HEK293 (cell line): ENCODE measurements at regions not wholly inside any gene's neighbourhood (a gene's known extent, or its start where the extent isn't known, plus 50 kb on each side); places are given as distances from the start of the nearest gene placed in this dataset.

ENCODE experiments used
- CTCF ChIA-PET: fragments of 350-600 bp; formaldehyde crosslinking; extraction: SDS; loops from one replicate; lab custom pipeline; 2021; ENCODE audit warnings: antibody characterized with exemption; lab: Yijun Ruan, JAX
- POLR2A ChIA-PET: fragments of 300-600 bp; formaldehyde crosslinking; extraction: SDS; loops from one replicate; lab custom pipeline; 2020; ENCODE audit warnings: antibody characterized with exemption, inconsistent platforms; lab: Yijun Ruan, JAX
- H3K27ac ChIP-seq: fragments of 200-500 bp; sonication (Bioruptor generic); 2 replicates; pipeline ENCODE4 v1.5.1; 2014; ENCODE audit warnings: low read depth, low read length, control low read depth, inconsistent platforms; ENCODE audit errors: extremely low read depth
- H3K36me3 ChIP-seq, 2 experiments: fragments of 200-500 bp in 1 of 2; sonication (Bioruptor generic) in 1 of 2; 1 replicate in 1 of 2; 2 replicates in 1 of 2; pipeline ENCODE4 v1.5.1; 2014 to 2017; ENCODE audit warnings: inconsistent platforms in 2 of 2, low read length in 2 of 2; ENCODE audit not compliant: control insufficient read depth in 2 of 2, insufficient read depth in 1 of 2
- H3K4me1 ChIP-seq: fragments of 200-500 bp; sonication (Bioruptor generic); 2 replicates; pipeline ENCODE4 v1.5.1; 2014; ENCODE audit warnings: mild to moderate bottlenecking, low read length, inconsistent platforms; ENCODE audit not compliant: control insufficient read depth, insufficient read depth
- H3K4me3 ChIP-seq: 2 replicates; pipeline ENCODE4 v1.5.1; 2011; ENCODE audit warnings: low read depth, mild to moderate bottlenecking, control low read depth, low read length, moderate library complexity
- H3K9me3 ChIP-seq: fragments of 200-500 bp; sonication (Bioruptor generic); 2 replicates; pipeline ENCODE4 v1.5.1; 2014; ENCODE audit warnings: low read depth, low read length, inconsistent platforms; ENCODE audit not compliant: control insufficient read depth, insufficient read depth
- GFI1B ChIP-seq: fragments of 450-650 bp; formaldehyde crosslinking; IDR thresholded peaks from 2 replicates; pipeline ENCODE4 v1.5.1; 2016; ENCODE audit warnings: missing biosample characterization, missing genetic modification characterization
- GLI4 ChIP-seq: fragments of 450-650 bp; formaldehyde crosslinking; IDR thresholded peaks from 2 replicates; pipeline ENCODE4 v1.5.1; 2016; ENCODE audit warnings: missing biosample characterization, missing genetic modification characterization
- TRIM28 ChIP-seq: IDR thresholded peaks from 2 replicates; pipeline ENCODE4 v1.6.1; 2011; ENCODE audit warnings: low read length, control low read depth, borderline replicate concordance
- ZFP41 ChIP-seq: fragments of 450-650 bp; formaldehyde crosslinking; IDR thresholded peaks from 2 replicates; pipeline ENCODE4 v1.5.1; 2016; ENCODE audit warnings: missing biosample characterization, missing genetic modification characterization, borderline replicate concordance
- ZNF121 ChIP-seq: fragments of 450-650 bp; formaldehyde crosslinking; IDR thresholded peaks from 2 replicates; pipeline ENCODE4 v1.5.1; 2016; ENCODE audit warnings: missing biosample characterization, missing genetic modification characterization
- ZNF133 ChIP-seq: fragments of 450-650 bp; formaldehyde crosslinking; IDR thresholded peaks from 2 replicates; pipeline ENCODE4 v1.5.1; 2016; ENCODE audit warnings: missing biosample characterization, missing genetic modification characterization
- ZNF140 ChIP-seq: fragments of 450-650 bp; formaldehyde crosslinking; IDR thresholded peaks from 2 replicates; pipeline ENCODE4 v1.5.1; 2016; ENCODE audit warnings: missing biosample characterization, missing genetic modification characterization
- ZNF155 ChIP-seq: fragments of 450-650 bp; formaldehyde crosslinking; IDR thresholded peaks from 2 replicates; pipeline ENCODE4 v1.5.1; 2016; ENCODE audit warnings: missing biosample characterization, missing genetic modification characterization
- ZNF223 ChIP-seq: fragments of 450-650 bp; formaldehyde crosslinking; IDR thresholded peaks from 2 replicates; pipeline ENCODE4 v1.5.1; 2016; ENCODE audit warnings: missing biosample characterization, missing genetic modification characterization
- ZNF423 ChIP-seq: fragments of 450-650 bp; formaldehyde crosslinking; IDR thresholded peaks from 2 replicates; pipeline ENCODE4 v1.5.1; 2016; ENCODE audit warnings: missing biosample characterization, missing genetic modification characterization
- ZNF48 ChIP-seq: fragments of 450-650 bp; formaldehyde crosslinking; IDR thresholded peaks from 2 replicates; pipeline ENCODE4 v1.5.1; 2016; ENCODE audit warnings: missing biosample characterization, missing genetic modification characterization
- ZNF558 ChIP-seq: fragments of 450-650 bp; formaldehyde crosslinking; IDR thresholded peaks from 2 replicates; pipeline ENCODE4 v1.5.1; 2016; ENCODE audit warnings: missing biosample characterization, missing genetic modification characterization
- ZNF654 ChIP-seq: fragments of 450-650 bp; formaldehyde crosslinking; IDR thresholded peaks from 2 replicates; pipeline ENCODE4 v1.5.1; 2016; ENCODE audit warnings: low read depth, missing biosample characterization, missing genetic modification characterization
- TF ChIP-seq, protein P1 (sequence below): fragments of 450-650 bp; formaldehyde crosslinking; IDR thresholded peaks from 2 replicates; pipeline ENCODE4 v1.5.1; 2016; ENCODE audit warnings: missing biosample characterization, missing genetic modification characterization
- TF ChIP-seq, protein P2 (sequence below): fragments of 450-650 bp; formaldehyde crosslinking; IDR thresholded peaks from 2 replicates; pipeline ENCODE4 v1.5.1; 2017; ENCODE audit warnings: missing biosample characterization, missing genetic modification characterization
- TF ChIP-seq, protein P3 (sequence below): fragments of 450-650 bp; formaldehyde crosslinking; IDR thresholded peaks from 2 replicates; pipeline ENCODE4; 2016; ENCODE audit warnings: missing biosample characterization, missing genetic modification characterization
- TF ChIP-seq, protein P4 (sequence below): fragments of 450-650 bp; formaldehyde crosslinking; IDR thresholded peaks from 2 replicates; pipeline ENCODE4 v1.5.1; 2016; ENCODE audit warnings: missing biosample characterization, missing genetic modification characterization
- TF ChIP-seq, protein P5 (sequence below): fragments of 450-650 bp; formaldehyde crosslinking; IDR thresholded peaks from 2 replicates; pipeline ENCODE4 v1.5.1; 2016; ENCODE audit warnings: missing biosample characterization, missing genetic modification characterization

DNA sequence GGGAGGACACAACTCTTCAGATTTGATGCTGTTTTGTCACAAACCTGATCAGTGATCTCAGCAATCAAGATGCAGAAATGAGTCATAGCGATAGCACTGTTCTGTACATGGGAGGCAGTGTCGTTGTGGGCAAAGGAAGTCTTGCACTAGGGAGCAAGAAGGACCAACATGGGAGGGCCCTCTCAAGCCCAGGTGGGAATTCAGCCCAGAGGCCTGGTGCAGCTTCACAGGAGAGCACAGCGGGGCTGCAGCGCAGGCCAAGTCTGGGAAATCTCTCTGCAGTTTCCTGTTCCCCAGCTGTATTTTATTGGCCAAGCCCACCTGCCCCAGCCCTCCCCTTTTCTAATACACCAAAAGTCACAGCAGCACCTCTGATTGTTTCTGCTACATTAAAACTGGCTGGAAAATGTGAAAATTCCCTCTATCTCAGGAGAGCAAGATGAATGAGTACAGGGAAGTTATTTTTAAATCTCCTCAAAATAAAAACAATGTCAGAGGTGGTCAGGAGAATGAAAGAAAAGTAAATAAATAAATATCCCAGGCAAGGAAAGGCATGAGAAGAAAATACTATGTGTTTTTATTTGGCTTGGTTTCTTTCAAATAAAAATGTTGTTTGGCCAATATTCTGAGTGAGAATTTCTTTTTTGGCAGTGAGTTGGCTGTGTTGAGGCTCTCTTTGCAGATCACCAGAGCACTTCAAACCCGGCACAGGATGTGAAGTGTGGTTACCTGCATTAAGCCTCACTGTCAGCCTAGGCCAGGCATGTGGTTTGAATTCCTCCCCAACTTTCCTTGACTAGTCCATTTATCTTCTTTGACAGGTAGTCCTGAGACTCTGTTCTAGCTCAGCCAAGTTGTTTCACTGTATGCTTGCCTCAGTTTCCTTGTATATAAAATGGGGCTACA lies 422.1 kb downstream of the PLPP3 start:
- H3K36me3 ChIP-seq, result no peaks in the 10 kb centered on the region
- TF ChIP-seq ZNF121 (tag by site-specific recombination), result no peak
- no peak for TF ChIP-seq GLI4 (tag by site-specific recombination)
- TF ChIP-seq ZNF133 (tag by site-specific recombination), result peak; percentile 67; the same call in 1 of the 2 replicates
- TF ChIP-seq, protein P1, sequence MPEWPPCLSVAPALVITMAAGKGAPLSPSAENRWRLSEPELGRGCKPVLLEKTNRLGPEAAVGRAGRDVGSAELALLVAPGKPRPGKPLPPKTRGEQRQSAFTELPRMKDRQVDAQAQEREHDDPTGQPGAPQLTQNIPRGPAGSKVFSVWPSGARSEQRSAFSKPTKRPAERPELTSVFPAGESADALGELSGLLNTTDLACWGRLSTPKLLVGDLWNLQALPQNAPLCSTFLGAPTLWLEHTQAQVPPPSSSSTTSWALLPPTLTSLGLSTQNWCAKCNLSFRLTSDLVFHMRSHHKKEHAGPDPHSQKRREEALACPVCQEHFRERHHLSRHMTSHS (tag by site-specific recombination), result no peak
- TF ChIP-seq, all 188 proteins: peak for 1
- no peaks in the 10 kb centered on the region for H3K9me3 ChIP-seq
- no peak overlapping the region for H3K27ac ChIP-seq
- CTCF ChIA-PET, result no interaction called here
- H3K4me3 ChIP-seq, result no peak overlapping the region
- POLR2A ChIA-PET, result no interaction called here
- H3K4me1 ChIP-seq, result no peaks in the 10 kb centered on the region

DNA sequence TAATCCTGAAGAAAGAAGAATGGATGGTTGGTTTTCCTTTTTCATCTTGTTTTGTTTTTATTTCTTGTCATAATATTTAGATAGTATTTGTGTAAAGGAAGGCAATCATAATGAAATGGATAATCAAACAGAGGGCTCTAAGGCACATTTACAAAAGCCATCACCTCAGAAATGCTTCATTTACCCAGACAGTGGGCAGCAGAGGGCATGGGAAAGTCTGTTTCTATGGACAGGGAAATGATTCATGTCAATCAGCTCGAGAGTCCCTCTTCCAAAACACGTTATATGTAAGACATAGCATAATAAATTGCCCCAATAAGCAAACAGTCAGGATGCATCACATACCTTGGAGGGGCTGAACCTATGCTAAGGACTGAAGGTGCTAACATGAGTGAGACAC lies 426.1 kb downstream of the PLPP3 start:
- Histone ChIP-seq H3K9me3 (no peaks in the 10 kb centered on the region), H3K4me1 (no peaks in the 10 kb centered on the region), H3K4me3 (no peak overlapping the region), H3K27ac (no peak overlapping the region), H3K36me3 (no peaks in the 10 kb centered on the region)
- ChIA-PET CTCF (interaction anchor here (0.6 kb wide), 1 partner anchor 26 kb away, joined by 3 read pairs; no protein-coding TSS in a partner anchor), POLR2A (no interaction called here)
- TF ChIP-seq, protein P2, sequence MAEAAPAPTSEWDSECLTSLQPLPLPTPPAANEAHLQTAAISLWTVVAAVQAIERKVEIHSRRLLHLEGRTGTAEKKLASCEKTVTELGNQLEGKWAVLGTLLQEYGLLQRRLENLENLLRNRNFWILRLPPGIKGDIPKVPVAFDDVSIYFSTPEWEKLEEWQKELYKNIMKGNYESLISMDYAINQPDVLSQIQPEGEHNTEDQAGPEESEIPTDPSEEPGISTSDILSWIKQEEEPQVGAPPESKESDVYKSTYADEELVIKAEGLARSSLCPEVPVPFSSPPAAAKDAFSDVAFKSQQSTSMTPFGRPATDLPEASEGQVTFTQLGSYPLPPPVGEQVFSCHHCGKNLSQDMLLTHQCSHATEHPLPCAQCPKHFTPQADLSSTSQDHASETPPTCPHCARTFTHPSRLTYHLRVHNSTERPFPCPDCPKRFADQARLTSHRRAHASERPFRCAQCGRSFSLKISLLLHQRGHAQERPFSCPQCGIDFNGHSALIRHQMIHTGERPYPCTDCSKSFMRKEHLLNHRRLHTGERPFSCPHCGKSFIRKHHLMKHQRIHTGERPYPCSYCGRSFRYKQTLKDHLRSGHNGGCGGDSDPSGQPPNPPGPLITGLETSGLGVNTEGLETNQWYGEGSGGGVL, result no peak
- TF ChIP-seq ZNF48 (no peak), ZNF423 (no peak), ZFP41 (no peak)

DNA sequence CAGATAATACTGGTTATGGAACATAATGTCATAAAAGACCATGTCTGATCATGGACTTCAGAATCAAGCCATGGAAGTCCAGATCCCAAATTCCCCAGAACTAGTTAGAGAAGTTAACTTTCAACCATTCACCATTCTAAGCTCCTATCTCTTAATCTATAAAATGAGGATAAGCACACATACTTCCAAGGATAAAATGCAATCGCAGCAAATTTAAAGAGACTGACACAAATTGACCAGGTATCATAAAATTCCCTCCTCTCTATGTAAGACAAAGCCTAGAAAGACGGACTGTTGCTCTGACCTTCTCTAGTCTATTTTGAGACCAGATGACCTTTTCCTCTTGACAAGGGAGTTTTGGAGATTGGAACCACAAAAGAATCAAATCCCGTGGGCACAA lies 426.7 kb downstream of the PLPP3 start:
- TF ChIP-seq ZNF654 (no peak), GFI1B (tag by site-specific recombination) (no peak)
- TF ChIP-seq, all 188 proteins: peak for 0
- CTCF ChIA-PET, result interaction anchor here (0.6 kb wide), 1 partner anchor 27 kb away, joined by 3 read pairs; no protein-coding TSS in a partner anchor
- no peak overlapping the region for H3K4me3 ChIP-seq
- POLR2A ChIA-PET, result no interaction called here
- no peaks in the 10 kb centered on the region for H3K36me3 ChIP-seq
- no peaks in the 10 kb centered on the region for H3K4me1 ChIP-seq
- no peak overlapping the region for H3K27ac ChIP-seq
- no peaks in the 10 kb centered on the region for H3K9me3 ChIP-seq

DNA sequence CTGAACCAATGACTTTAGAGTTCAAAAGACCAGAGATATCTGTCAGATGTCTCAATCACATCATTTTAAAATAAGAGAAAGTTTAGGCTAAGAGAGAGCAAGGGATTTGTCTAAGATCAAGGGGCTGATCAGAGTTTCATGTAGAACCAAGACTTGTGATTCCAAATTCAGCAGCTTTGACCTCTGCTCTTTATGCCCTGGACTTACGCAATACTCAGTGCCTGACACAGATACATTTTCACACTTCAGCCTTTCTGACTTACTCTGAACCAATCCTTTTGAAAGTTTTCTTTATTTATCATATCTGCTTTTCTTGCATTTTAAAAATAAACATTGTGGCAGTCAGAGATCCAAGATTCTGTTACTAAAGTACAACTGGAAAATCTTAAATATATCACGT lies 428.0 kb downstream of the PLPP3 start:
- Histone ChIP-seq H3K36me3 (no peaks in the 10 kb centered on the region), H3K9me3 (no peaks in the 10 kb centered on the region), H3K4me3 (no peak overlapping the region), H3K27ac (no peak overlapping the region), H3K4me1 (no peaks in the 10 kb centered on the region)
- ChIA-PET CTCF (no interaction called here), POLR2A (no interaction called here)
- no peak for TF ChIP-seq ZNF558 (tag by site-specific recombination)
- TF ChIP-seq ZNF155, result no peak
- no peak for TF ChIP-seq ZNF423
- TF ChIP-seq, protein P3, sequence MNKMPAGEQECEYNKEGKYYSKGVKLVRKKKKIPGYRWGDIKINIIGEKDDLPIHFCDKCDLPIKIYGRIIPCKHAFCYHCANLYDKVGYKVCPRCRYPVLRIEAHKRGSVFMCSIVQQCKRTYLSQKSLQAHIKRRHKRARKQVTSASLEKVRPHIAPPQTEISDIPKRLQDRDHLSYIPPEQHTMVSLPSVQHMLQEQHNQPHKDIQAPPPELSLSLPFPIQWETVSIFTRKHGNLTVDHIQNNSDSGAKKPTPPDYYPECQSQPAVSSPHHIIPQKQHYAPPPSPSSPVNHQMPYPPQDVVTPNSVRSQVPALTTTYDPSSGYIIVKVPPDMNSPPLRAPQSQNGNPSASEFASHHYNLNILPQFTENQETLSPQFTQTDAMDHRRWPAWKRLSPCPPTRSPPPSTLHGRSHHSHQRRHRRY (tag by site-specific recombination), result no peak
- no peak for TF ChIP-seq ZNF140
- TF ChIP-seq, protein P4, sequence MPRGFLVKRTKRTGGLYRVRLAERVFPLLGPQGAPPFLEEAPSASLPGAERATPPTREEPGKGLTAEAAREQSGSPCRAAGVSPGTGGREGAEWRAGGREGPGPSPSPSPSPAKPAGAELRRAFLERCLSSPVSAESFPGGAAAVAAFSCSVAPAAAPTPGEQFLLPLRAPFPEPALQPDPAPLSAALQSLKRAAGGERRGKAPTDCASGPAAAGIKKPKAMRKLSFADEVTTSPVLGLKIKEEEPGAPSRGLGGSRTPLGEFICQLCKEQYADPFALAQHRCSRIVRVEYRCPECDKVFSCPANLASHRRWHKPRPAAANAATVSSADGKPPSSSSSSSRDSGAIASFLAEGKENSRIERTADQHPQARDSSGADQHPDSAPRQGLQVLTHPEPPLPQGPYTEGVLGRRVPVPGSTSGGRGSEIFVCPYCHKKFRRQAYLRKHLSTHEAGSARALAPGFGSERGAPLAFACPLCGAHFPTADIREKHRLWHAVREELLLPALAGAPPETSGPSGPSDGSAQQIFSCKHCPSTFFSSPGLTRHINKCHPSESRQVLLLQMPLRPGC (tag by site-specific recombination), result no peak
- TF ChIP-seq ZNF223 (tag by site-specific recombination), result no peak
- TF ChIP-seq, protein P2, result no peak
- TF ChIP-seq, protein P5, sequence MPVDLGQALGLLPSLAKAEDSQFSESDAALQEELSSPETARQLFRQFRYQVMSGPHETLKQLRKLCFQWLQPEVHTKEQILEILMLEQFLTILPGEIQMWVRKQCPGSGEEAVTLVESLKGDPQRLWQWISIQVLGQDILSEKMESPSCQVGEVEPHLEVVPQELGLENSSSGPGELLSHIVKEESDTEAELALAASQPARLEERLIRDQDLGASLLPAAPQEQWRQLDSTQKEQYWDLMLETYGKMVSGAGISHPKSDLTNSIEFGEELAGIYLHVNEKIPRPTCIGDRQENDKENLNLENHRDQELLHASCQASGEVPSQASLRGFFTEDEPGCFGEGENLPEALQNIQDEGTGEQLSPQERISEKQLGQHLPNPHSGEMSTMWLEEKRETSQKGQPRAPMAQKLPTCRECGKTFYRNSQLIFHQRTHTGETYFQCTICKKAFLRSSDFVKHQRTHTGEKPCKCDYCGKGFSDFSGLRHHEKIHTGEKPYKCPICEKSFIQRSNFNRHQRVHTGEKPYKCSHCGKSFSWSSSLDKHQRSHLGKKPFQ (tag by site-specific recombination), result no peak
- TF ChIP-seq TRIM28, result no peak
